ENCODE measurements at regions not wholly inside any gene's neighbourhood (a gene's known extent, or its start where the extent isn't known, plus 50 kb on each side); places are given as distances from the start of the nearest gene placed in this dataset.

DNA sequence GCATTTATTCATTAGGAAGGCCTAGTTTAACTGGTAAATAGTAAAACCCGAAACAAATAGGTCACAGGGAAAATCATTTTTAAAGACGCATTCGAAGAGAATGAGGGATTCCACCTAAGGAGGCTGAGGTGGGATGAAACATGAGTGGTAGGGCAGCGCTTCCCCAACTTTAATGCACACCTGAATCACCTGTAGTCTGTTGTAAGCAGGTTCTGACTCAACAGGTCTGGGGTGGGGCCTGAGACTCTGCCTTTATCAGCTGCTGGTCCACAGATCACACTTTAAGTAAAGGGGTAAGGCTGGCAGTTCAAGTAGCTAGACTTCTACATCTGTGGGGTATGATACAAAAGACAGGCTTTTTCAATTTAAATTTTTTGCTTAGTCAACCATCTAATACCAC, 223.5 kb upstream of the UBE2E2 start:
- TF ChIP-seq, protein P1, sequence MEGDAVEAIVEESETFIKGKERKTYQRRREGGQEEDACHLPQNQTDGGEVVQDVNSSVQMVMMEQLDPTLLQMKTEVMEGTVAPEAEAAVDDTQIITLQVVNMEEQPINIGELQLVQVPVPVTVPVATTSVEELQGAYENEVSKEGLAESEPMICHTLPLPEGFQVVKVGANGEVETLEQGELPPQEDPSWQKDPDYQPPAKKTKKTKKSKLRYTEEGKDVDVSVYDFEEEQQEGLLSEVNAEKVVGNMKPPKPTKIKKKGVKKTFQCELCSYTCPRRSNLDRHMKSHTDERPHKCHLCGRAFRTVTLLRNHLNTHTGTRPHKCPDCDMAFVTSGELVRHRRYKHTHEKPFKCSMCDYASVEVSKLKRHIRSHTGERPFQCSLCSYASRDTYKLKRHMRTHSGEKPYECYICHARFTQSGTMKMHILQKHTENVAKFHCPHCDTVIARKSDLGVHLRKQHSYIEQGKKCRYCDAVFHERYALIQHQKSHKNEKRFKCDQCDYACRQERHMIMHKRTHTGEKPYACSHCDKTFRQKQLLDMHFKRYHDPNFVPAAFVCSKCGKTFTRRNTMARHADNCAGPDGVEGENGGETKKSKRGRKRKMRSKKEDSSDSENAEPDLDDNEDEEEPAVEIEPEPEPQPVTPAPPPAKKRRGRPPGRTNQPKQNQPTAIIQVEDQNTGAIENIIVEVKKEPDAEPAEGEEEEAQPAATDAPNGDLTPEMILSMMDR (IDR thresholded peaks at IDR 0.05), result no peak
- TF ChIP-seq POLR2A (IDR thresholded peaks at IDR 0.05), result no peak
